PC-3 (cell line): ENCODE measurements at regions not wholly inside any gene's neighbourhood (a gene's known extent, or its start where the extent isn't known, plus 50 kb on each side); places are given as distances from the start of the nearest gene placed in this dataset.

Experiments used
- ATAC-seq: fragments of 200-7000 bp; cut with Tn5 transposase; 2 replicates; pipeline ENCODE4 v1.9.1; 2020; ENCODE audit warnings: mild to moderate bottlenecking, moderate library complexity
- BruUV-seq: library from RNA; stranded (reverse); fragments of 400-500 nt; replicated peaks from 2 replicates; lab custom pipeline; 2021; lab: Mats Ljungman, UMichigan
- CTCF ChIA-PET: fragments of 300-600 bp; sonication (Branson Sonifier 250); formaldehyde crosslinking; loops from one replicate; lab custom pipeline; 2022; ENCODE audit warnings: antibody characterized with exemption; lab: Charles Lee
- POLR2A ChIA-PET: fragments of 300-600 bp; sonication (Branson Sonifier 250); formaldehyde crosslinking; loops from one replicate; lab custom pipeline; 2022; ENCODE audit warnings: antibody characterized with exemption; ENCODE audit not compliant: unreplicated experiment; lab: Charles Lee
- DNase-seq: peaks from one replicate; pipeline ENCODE4 v3.0.0-alpha.2; 2015
- H2AFZ ChIP-seq: fragments of 300-600 bp; sonication (generic); 2 replicates; pipeline ENCODE4 v1.6.0; 2016; ENCODE audit warnings: antibody characterized with exemption, low read length
- H3F3A ChIP-seq: fragments of 300-600 bp; sonication (generic); one replicate; pipeline ENCODE4 v1.6.0; 2017; ENCODE audit warnings: antibody characterized with exemption, low read length, control low read depth, mild to moderate bottlenecking; ENCODE audit not compliant: unreplicated experiment
- H3K27ac ChIP-seq: fragments of 300-600 bp; sonication (generic); 2 replicates; pipeline ENCODE4 v1.5.1; 2016; ENCODE audit warnings: mild to moderate bottlenecking, low read length
- H3K27me3 ChIP-seq: fragments of 300-600 bp; sonication (generic); 2 replicates; pipeline ENCODE4 v1.6.1; 2016; ENCODE audit warnings: low read length, mixed read lengths
- H3K36me3 ChIP-seq: fragments of 300-600 bp; sonication (generic); 2 replicates; pipeline ENCODE4 v1.6.1; 2016; ENCODE audit warnings: low read depth, mixed run types, low read length, mixed read lengths
- H3K4me1 ChIP-seq: fragments of 300-600 bp; sonication (generic); 2 replicates; pipeline ENCODE4 v1.5.1; 2016; ENCODE audit warnings: low read length; ENCODE audit not compliant: insufficient read depth
- H3K4me2 ChIP-seq: fragments of 300-600 bp; sonication (generic); 2 replicates; pipeline ENCODE4 v1.6.0; 2016; ENCODE audit warnings: low read length
- H3K4me3 ChIP-seq: fragments of 300-600 bp; sonication (generic); 2 replicates; pipeline ENCODE4 v1.5.1; 2016; ENCODE audit warnings: mild to moderate bottlenecking, low read length, mixed read lengths
- H3K79me2 ChIP-seq: fragments of 300-600 bp; sonication (generic); 2 replicates; pipeline ENCODE4 v1.6.1; 2017; ENCODE audit warnings: low read length, mixed read lengths
- H3K9ac ChIP-seq: fragments of 300-600 bp; sonication (generic); 2 replicates; pipeline ENCODE4 v1.6.0; 2016; ENCODE audit warnings: mild to moderate bottlenecking, low read length
- H3K9me2 ChIP-seq: fragments of 300-600 bp; sonication (generic); replicated peaks from 2 replicates; pipeline ENCODE4 v1.6.1; 2016; ENCODE audit warnings: mixed run types, low read length, mixed read lengths
- H3K9me3 ChIP-seq: fragments of 300-600 bp; sonication (generic); 2 replicates; pipeline ENCODE4 v1.6.1; 2016; ENCODE audit warnings: low read length, mixed read lengths
- H4K20me1 ChIP-seq: fragments of 300-600 bp; sonication (generic); 2 replicates; pipeline ENCODE4 v1.6.1; 2016; ENCODE audit warnings: low read length, mixed read lengths
- EZH2 ChIP-seq: fragments of 300-600 bp; sonication (generic); IDR thresholded peaks from one replicate; pipeline ENCODE4 v1.6.1; 2017; ENCODE audit warnings: antibody characterized with exemption, mild to moderate bottlenecking, low read length; ENCODE audit not compliant: unreplicated experiment
- EZH2phosphoT487 ChIP-seq: fragments of 300-600 bp; sonication (generic); IDR thresholded peaks from 2 replicates; pipeline ENCODE4 v1.6.1; 2018; ENCODE audit warnings: mild to moderate bottlenecking, antibody characterized with exemption, low read length, borderline replicate concordance
- intact Hi-C: fragments of 100-400 bp; cut with micrococcal nuclease; formaldehyde crosslinking; loops from 2 replicates; pipeline ENCODE4 v1.9.0; 2023
- TF ChIP-seq, protein P1 (sequence below): fragments of 300-600 bp; sonication (generic); conservative IDR thresholded peaks from 2 replicates; pipeline ENCODE4 v1.5.1; 2017; ENCODE audit warnings: antibody characterized with exemption, low read depth, mild to moderate bottlenecking, low read length

DNA sequence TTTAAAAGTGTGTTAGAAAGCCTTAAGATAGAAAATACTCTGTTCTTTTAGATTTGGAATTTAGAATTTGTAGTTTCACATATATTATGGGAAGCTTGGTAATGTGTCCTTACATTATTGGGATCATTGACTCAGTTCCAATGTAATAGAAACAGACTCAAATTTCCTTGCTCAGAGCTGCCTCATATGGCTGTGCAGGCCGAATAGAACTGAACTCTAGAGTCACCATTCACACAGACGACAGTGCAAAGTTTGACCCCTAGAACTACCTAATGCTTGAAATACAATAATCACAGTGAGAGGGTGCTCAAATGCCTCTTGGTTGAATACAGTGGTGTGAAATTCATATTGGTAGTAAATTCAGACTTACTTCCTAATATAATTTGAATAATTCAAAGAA lies 482.7 kb upstream of the CITED2 start:
- no peaks in the 10 kb centered on the region for H3K36me3 ChIP-seq
- H3F3A ChIP-seq, result no peaks in the 10 kb centered on the region
- ChIA-PET CTCF (no interaction called here), POLR2A (no interaction called here)
- ATAC-seq (no peak), DNase-seq (no peak)
- intact Hi-C loops, result no loop called here
- H3K9ac ChIP-seq, result no peak overlapping the region
- BruUV-seq, result no TSS peak
- H3K4me2 ChIP-seq, result no peak overlapping the region
- no peak overlapping the region for H3K27ac ChIP-seq
- no peak overlapping the region for H2AFZ ChIP-seq
- no peak overlapping the region for H3K4me3 ChIP-seq
- peaks cover 10% of the 10 kb centered on the region for H3K4me1 ChIP-seq
- H4K20me1 ChIP-seq, result no peaks in the 10 kb centered on the region
- TF ChIP-seq EZH2 (no peak), EZH2phosphoT487 (no peak)
- TF ChIP-seq, protein P1, sequence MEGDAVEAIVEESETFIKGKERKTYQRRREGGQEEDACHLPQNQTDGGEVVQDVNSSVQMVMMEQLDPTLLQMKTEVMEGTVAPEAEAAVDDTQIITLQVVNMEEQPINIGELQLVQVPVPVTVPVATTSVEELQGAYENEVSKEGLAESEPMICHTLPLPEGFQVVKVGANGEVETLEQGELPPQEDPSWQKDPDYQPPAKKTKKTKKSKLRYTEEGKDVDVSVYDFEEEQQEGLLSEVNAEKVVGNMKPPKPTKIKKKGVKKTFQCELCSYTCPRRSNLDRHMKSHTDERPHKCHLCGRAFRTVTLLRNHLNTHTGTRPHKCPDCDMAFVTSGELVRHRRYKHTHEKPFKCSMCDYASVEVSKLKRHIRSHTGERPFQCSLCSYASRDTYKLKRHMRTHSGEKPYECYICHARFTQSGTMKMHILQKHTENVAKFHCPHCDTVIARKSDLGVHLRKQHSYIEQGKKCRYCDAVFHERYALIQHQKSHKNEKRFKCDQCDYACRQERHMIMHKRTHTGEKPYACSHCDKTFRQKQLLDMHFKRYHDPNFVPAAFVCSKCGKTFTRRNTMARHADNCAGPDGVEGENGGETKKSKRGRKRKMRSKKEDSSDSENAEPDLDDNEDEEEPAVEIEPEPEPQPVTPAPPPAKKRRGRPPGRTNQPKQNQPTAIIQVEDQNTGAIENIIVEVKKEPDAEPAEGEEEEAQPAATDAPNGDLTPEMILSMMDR, result no peak
- H3K79me2 ChIP-seq, result no peaks in the 10 kb centered on the region
- H3K9me3 ChIP-seq, result no peaks in the 10 kb centered on the region
- no peaks in the 10 kb centered on the region for H3K27me3 ChIP-seq
- H3K9me2 ChIP-seq, result no peaks in the 10 kb centered on the region

DNA sequence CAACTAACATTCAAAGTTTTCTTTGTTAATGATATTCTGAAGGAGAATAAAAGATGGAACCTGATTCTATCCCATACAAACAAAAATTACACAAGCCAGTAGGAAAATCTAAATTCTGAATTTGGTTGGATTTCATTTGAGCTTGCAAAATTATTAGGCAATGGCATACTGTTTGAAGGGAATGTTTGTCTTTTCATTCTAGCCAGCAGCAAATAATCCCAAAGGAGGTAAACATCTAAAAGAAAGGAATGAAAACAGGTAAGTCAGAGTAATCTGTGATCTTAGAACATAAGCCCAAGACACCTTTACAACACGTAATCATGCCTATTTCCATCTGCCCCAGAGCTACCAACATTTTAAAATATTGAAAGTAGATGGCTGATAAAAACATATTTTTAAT lies 482.1 kb upstream of the CITED2 start:
- H3K27ac ChIP-seq, result no peak overlapping the region
- ATAC-seq (no peak), DNase-seq (no peak)
- H3K4me3 ChIP-seq, result no peak overlapping the region
- ChIA-PET CTCF (no interaction called here), POLR2A (no interaction called here)
- H3F3A ChIP-seq, result no peaks in the 10 kb centered on the region
- no peaks in the 10 kb centered on the region for H3K79me2 ChIP-seq
- intact Hi-C loops, result no loop called here
- no peak overlapping the region for H3K4me2 ChIP-seq
- H3K9me3 ChIP-seq, result no peaks in the 10 kb centered on the region
- H2AFZ ChIP-seq, result no peak overlapping the region
- no peaks in the 10 kb centered on the region for H3K9me2 ChIP-seq
- no peaks in the 10 kb centered on the region for H3K36me3 ChIP-seq
- no TSS peak for BruUV-seq
- no peaks in the 10 kb centered on the region for H3K27me3 ChIP-seq
- H3K4me1 ChIP-seq, result peaks cover 10% of the 10 kb centered on the region
- no peak overlapping the region for H3K9ac ChIP-seq
- TF ChIP-seq EZH2phosphoT487 (no peak), EZH2 (no peak)
- TF ChIP-seq, protein P1, result no peak
- no peaks in the 10 kb centered on the region for H4K20me1 ChIP-seq

DNA sequence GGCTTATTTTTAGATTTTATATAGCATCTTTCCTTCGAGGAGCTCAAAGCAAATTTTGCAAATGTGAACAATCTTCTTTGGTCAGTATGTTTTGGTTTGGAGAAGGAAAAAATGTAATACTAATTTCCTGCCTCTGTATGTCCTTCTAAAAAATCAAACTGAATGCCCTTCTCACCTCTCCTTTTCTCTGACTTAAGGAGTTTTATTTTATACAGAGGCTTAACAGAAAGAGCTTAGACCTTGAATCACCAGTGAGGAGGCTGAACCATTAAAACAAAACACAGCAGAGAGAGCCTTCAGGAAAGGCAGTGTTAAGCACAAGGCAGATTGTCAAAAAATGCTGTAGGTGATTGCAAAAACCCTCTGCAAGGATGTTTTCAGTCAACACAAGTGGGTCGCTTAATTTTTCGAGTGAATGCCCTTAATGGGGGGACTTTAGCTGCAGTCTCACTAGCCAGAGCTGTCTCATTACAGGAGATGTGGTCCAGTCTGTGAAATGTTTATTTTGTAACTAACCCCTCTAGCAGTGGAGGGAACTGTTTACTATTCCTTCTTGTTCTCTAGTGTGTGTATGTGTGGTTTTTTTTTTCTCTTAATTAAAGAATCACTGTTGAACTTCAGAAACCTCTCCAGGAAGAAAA lies 481.3 kb upstream of the CITED2 start:
- H3K9ac ChIP-seq, result no peak overlapping the region
- no TSS peak for BruUV-seq
- no peaks in the 10 kb centered on the region for H4K20me1 ChIP-seq
- H3K9me3 ChIP-seq, result no peaks in the 10 kb centered on the region
- no peak overlapping the region for H2AFZ ChIP-seq
- ATAC-seq (no peak), DNase-seq (no peak)
- TF ChIP-seq EZH2 (no peak), EZH2phosphoT487 (no peak)
- TF ChIP-seq, protein P1, result no peak
- CTCF ChIA-PET, result interaction anchor here (0.7 kb wide), 1 partner anchor 287 kb away, joined by 4 read pairs; no protein-coding TSS in a partner anchor
- H3K9me2 ChIP-seq, result no peaks in the 10 kb centered on the region
- H3K27me3 ChIP-seq, result no peaks in the 10 kb centered on the region
- H3F3A ChIP-seq, result no peaks in the 10 kb centered on the region
- H3K79me2 ChIP-seq, result no peaks in the 10 kb centered on the region
- no peak overlapping the region for H3K27ac ChIP-seq
- no peaks in the 10 kb centered on the region for H3K36me3 ChIP-seq
- H3K4me2 ChIP-seq, result no peak overlapping the region
- intact Hi-C loops, result no loop called here
- POLR2A ChIA-PET, result no interaction called here
- no peak overlapping the region for H3K4me3 ChIP-seq
- H3K4me1 ChIP-seq, result peaks cover 10% of the 10 kb centered on the region
